ENCODE measurements at regions not wholly inside any gene's neighbourhood (a gene's known extent, or its start where the extent isn't known, plus 50 kb on each side); places are given as distances from the start of the nearest gene placed in this dataset.
A peak's percentile ranks its signal among the peaks of the same experiment; 100 is the strongest.

GRCh38 chr14:94717808-94718207 is 52.1 kb downstream of the GSC start:
- no peak for DNase-seq

GRCh38 chr14:94716976-94717375 is 52.9 kb downstream of the GSC start:
- no peak for DNase-seq

- DNase-seq, result no peak
Observed at GRCh38 chr14:94713115-94713514, 56.8 kb downstream of the GSC start.

- DNase-seq, result no peak
Observed at GRCh38 chr14:94710731-94711130, 59.2 kb downstream of the GSC start.

- DNase-seq, result no peak
Observed at GRCh38 chr14:94707494-94707893, 62.4 kb downstream of the GSC start.

GRCh38 chr14:94706133-94706532 is 63.8 kb downstream of the GSC start:
- no peak for DNase-seq

GRCh38 chr14:94702629-94703028 is 67.3 kb downstream of the GSC start:
- DNase-seq, result no peak

GRCh38 chr14:94701861-94702370 is 68.0 kb downstream of the GSC start:
- DNase-seq, result no peak

- no peak for DNase-seq
Observed at GRCh38 chr14:94700336-94700735, 69.6 kb downstream of the GSC start.

- no peak for DNase-seq
Observed at GRCh38 chr14:94699831-94700230, 70.1 kb downstream of the GSC start.

- no peak for DNase-seq
Observed at GRCh38 chr14:94697773-94698556, 71.9 kb downstream of the GSC start.

GRCh38 chr14:94696518-94696917 is 73.4 kb downstream of the GSC start:
- DNase-seq, result no peak

GRCh38 chr14:94695231-94695630 is 74.7 kb downstream of the GSC start:
- DNase-seq, result no peak

GRCh38 chr14:94691660-94692034 is 78.3 kb downstream of the GSC start:
- no peak for DNase-seq

GRCh38 chr14:94690896-94691659 is 78.8 kb downstream of the GSC start:
- DNase-seq, result no peak

GRCh38 chr14:94690486-94690885 is 78.3 kb downstream of the SERPINA3 start:
- DNase-seq, result no peak

GRCh38 chr14:94689985-94690400 is 77.8 kb downstream of the SERPINA3 start:
- DNase-seq, result no peak

- peak in 3 of 4 experiments; percentile 4 to 11 (median 7) for DNase-seq
Observed at GRCh38 chr14:94689218-94689984, 77.2 kb downstream of the SERPINA3 start.

GRCh38 chr14:94686511-94687160 is 74.4 kb downstream of the SERPINA3 start:
- DNase-seq, result no peak

- DNase-seq, result no peak
Observed at GRCh38 chr14:94685681-94686485, 73.7 kb downstream of the SERPINA3 start.

- DNase-seq, result no peak
Observed at GRCh38 chr14:94685166-94685581, 73.0 kb downstream of the SERPINA3 start.

- DNase-seq, result no peak
Observed at GRCh38 chr14:94682736-94683135, 70.5 kb downstream of the SERPINA3 start.

Data from activated CD4-positive, CD25-positive, alpha-beta regulatory T cell (primary cell).